ENCODE measurements at regions not wholly inside any gene's neighbourhood (a gene's known extent, or its start where the extent isn't known, plus 50 kb on each side); places are given as distances from the start of the nearest gene placed in this dataset.
"Not testable (repeated sequence)": the region's sequence is repeated elsewhere in the genome, so short reads cannot be mapped to it uniquely, and the experiment has no call there.

DNA sequence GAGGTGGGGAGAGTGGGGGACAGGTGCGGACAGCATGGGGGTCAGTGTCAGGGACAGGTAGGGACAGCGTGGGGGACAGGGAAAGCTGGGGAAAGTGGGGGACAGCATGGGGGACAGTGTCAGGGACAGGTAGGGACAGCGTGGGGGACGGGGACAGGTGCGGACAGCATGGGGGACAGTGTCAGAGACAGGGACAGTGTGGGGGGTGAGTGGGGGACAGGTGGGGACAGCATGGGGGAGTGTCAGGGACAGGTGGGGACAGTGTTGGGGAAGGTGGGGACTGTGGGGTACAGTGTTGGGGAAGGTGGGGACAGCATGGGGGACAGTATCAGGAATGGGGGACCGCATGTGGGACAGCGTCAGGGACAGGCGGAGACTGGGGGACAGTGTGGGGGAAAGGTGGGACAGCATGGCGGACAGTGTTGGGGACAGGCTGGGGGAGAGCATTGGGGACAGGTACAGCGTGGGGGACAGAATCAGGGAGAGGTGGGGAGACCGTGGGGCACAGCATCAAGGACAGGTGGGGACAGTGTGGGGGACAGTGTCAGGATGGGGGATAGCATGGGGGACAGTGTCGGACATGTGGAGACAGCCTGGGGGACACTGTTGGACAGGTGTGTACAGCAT lies 96.1 kb downstream of the TMEM121 start:
- H3K27me3 ChIP-seq = no peaks in the 10 kb centered on the region
- H3K4me3 ChIP-seq = no peak overlapping the region
- no peaks in the 10 kb centered on the region for H3K36me3 ChIP-seq
- intact Hi-C loops (cut with DNase I; ENCODE audit: low total_unique reads) = no loop called here
- no peak for TF ChIP-seq EP300 (IDR thresholded peaks at IDR 0.05; ENCODE audit: low read depth)
- H3K9me3 ChIP-seq = no peaks in the 10 kb centered on the region
- in situ Hi-C loops (cut with MboI; ENCODE audit: low pct_ligation_motif_present in 1 of 4, low pct_unique_long_range_greater_than_20kb in 1 of 4, low sequenced_read_pairs in 3 of 4) = no loop called here
- H3K4me1 ChIP-seq = no peaks in the 10 kb centered on the region
- H3K27ac ChIP-seq = no peak overlapping the region
- DNase-seq = no peak
- WGBS, 2 donors (ENCODE audit: low coverage in 1 of 2) = 79 to 93% methylated on average over 3 to 12 of the region's 12 CpGs

DNA sequence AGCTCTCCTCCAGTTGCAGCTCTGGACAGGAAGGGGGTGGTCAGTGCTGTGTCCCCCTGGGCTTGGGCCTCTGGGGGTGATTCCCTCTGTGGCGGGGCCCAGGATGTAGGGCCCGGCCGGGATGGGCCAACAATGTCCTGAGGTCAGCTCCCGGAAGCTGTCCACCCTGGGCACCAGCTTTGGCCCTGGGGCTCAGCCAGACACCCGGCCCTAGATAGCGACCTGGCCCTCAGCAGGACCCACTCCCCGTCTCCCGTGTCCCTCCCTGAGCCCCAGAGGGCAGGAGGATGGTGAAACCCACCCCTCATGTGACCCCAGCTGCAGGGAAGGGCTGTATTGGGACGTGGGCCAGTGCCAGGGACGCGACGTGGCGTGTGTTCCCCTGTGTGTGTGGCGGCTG lies 96.8 kb downstream of the TMEM121 start:
- intact Hi-C loops (cut with DNase I; ENCODE audit: low total_unique reads) = not testable (repeated sequence)

DNA sequence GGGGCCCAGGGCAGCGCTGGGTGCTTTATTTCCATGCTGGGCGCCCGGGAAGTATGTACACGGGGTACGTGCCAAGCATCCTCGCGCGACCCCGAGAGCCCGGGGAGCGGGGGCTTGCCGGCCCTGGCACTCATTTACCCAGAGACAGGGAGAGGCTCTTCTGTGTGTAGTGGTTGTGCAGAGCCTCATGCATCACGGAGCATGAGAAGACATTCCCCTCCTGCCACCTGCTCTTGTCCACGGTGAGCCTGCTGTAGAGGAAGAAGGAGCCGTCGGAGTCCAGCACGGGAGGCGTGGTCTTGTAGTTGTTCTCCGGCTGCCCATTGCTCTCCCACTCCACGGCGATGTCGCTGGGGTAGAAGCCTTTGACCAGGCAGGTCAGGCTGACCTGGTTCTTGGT lies 98.0 kb downstream of the TMEM121 start:
- H3K27me3 ChIP-seq; in situ Hi-C loops (cut with MboI; ENCODE audit: low pct_ligation_motif_present in 1 of 4, low pct_unique_long_range_greater_than_20kb in 1 of 4, low sequenced_read_pairs in 3 of 4); H3K4me3 ChIP-seq; DNase-seq; H3K4me1 ChIP-seq; intact Hi-C loops (cut with DNase I; ENCODE audit: low total_unique reads); H3K27ac ChIP-seq; H3K36me3 ChIP-seq; H3K9me3 ChIP-seq: not testable (repeated sequence)
- 70 to 71% methylated on average over 2 to 22 of the region's 22 CpGs for WGBS, 2 donors (ENCODE audit: low coverage in 1 of 2)

More for the DNA sequence above, 96.8 kb downstream of the TMEM121 start:
- 60% methylated on average over 10 of the region's 14 CpGs; no CpG with 5 or more reads in 1 of the 2 donors for WGBS, 2 donors (ENCODE audit: low coverage in 1 of 2)
- H3K4me3 ChIP-seq; in situ Hi-C loops (cut with MboI; ENCODE audit: low pct_ligation_motif_present in 1 of 4, low pct_unique_long_range_greater_than_20kb in 1 of 4, low sequenced_read_pairs in 3 of 4); DNase-seq; H3K27me3 ChIP-seq; H3K36me3 ChIP-seq; H3K9me3 ChIP-seq; H3K4me1 ChIP-seq; H3K27ac ChIP-seq: not testable (repeated sequence)

- H3K36me3 ChIP-seq; in situ Hi-C loops (cut with MboI; ENCODE audit: low pct_ligation_motif_present in 1 of 4, low pct_unique_long_range_greater_than_20kb in 1 of 4, low sequenced_read_pairs in 3 of 4); H3K9me3 ChIP-seq; H3K4me1 ChIP-seq; DNase-seq; H3K4me3 ChIP-seq; H3K27ac ChIP-seq; intact Hi-C loops (cut with DNase I; ENCODE audit: low total_unique reads); H3K27me3 ChIP-seq: not testable (repeated sequence)
- 66 to 86% methylated on average over 4 to 25 of the region's 25 CpGs for whole genome bisulfite sequencing, 2 donors (ENCODE audit: low coverage in 1 of 2)
Observed at GRCh38 chr14:105624749-105625434, 98.5 kb downstream of the TMEM121 start.

- H3K27ac ChIP-seq; H3K9me3 ChIP-seq; H3K4me3 ChIP-seq; H3K36me3 ChIP-seq; H3K27me3 ChIP-seq; in situ Hi-C loops (cut with MboI; ENCODE audit: low pct_ligation_motif_present in 1 of 4, low pct_unique_long_range_greater_than_20kb in 1 of 4, low sequenced_read_pairs in 3 of 4); DNase-seq; H3K4me1 ChIP-seq; intact Hi-C loops (cut with DNase I; ENCODE audit: low total_unique reads): not testable (repeated sequence)
- 74 to 77% methylated on average over 3 to 9 of the region's 9 CpGs for WGBS, 2 donors (ENCODE audit: low coverage in 1 of 2)
Observed at GRCh38 chr14:105625448-105625847, 99.1 kb downstream of the TMEM121 start.

GRCh38 chr14:105626111-105626510 lies 99.7 kb downstream of the TMEM121 start:
- intact Hi-C loops (cut with DNase I; ENCODE audit: low total_unique reads); H3K27ac ChIP-seq; H3K27me3 ChIP-seq; H3K4me1 ChIP-seq; H3K9me3 ChIP-seq; in situ Hi-C loops (cut with MboI; ENCODE audit: low pct_ligation_motif_present in 1 of 4, low pct_unique_long_range_greater_than_20kb in 1 of 4, low sequenced_read_pairs in 3 of 4); H3K4me3 ChIP-seq; H3K36me3 ChIP-seq; DNase-seq: not testable (repeated sequence)
- WGBS, 2 donors (ENCODE audit: low coverage in 1 of 2) = 53% methylated on average over 6 of the region's 15 CpGs; no CpG with 5 or more reads in 1 of the 2 donors

DNA sequence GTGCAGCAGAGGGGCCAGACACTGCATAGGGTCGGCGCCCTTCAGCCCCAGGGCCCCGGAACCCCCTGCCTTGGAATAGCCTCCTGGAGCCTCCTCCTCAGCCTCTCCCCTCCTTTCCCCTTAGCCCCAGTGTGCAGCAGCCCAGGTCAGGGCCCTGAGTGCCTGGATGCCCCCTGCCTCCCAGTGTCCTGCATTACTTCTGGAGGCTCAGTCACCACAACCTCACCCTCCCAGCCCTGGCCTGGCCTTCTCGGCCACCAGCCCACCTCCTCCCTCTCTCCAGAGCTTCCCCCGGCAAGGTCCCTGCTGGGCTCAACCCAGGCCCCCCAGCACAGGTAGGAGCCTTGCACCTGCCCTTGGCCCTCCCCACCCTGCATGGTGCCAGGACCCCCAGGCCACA lies 100.3 kb downstream of the TMEM121 start:
- H3K9me3 ChIP-seq; DNase-seq; H3K27me3 ChIP-seq; H3K27ac ChIP-seq; H3K36me3 ChIP-seq; H3K4me3 ChIP-seq; intact Hi-C loops (cut with DNase I; ENCODE audit: low total_unique reads); H3K4me1 ChIP-seq; in situ Hi-C loops (cut with MboI; ENCODE audit: low pct_ligation_motif_present in 1 of 4, low pct_unique_long_range_greater_than_20kb in 1 of 4, low sequenced_read_pairs in 3 of 4): not testable (repeated sequence)
- whole genome bisulfite sequencing, 2 donors (ENCODE audit: low coverage in 1 of 2) = no CpG with 5 or more reads among the region's 5 CpGs

- H3K9me3 ChIP-seq; H3K4me3 ChIP-seq; H3K4me1 ChIP-seq; H3K27ac ChIP-seq; intact Hi-C loops (cut with DNase I; ENCODE audit: low total_unique reads); in situ Hi-C loops (cut with MboI; ENCODE audit: low pct_ligation_motif_present in 1 of 4, low pct_unique_long_range_greater_than_20kb in 1 of 4, low sequenced_read_pairs in 3 of 4); H3K36me3 ChIP-seq; H3K27me3 ChIP-seq; DNase-seq: not testable (repeated sequence)
- WGBS, 2 donors (ENCODE audit: low coverage in 1 of 2) = 50% methylated on average over 2 of the region's 6 CpGs; no CpG with 5 or more reads in 1 of the 2 donors
Observed at GRCh38 chr14:105627287-105627686, 100.9 kb downstream of the TMEM121 start.
